Uterus (tissue), 3 donors: ENCODE measurements at regions not wholly inside any gene's neighbourhood (a gene's known extent, or its start where the extent isn't known, plus 50 kb on each side); places are given as distances from the start of the nearest gene placed in this dataset.

Experiments used
- DNase-seq, 2 donors: peaks; one replicate each; pipeline ENCODE4 v3.0.0-alpha.2; 2019 to 2020
- H3K27ac ChIP-seq, 2 donors: fragments of 200-600 bp; sonication (generic); 1 replicate in 1 of 2; 2 replicates in 1 of 2; pipeline ENCODE4 v1.5.1; 2016 to 2018
- H3K27me3 ChIP-seq, 2 donors: fragments of 200-600 bp; sonication (generic); one replicate each; pipeline ENCODE4 v1.5.1; 2018 to 2019; ENCODE audit warnings: control low read depth in 1 of 2
- H3K36me3 ChIP-seq, 2 donors: fragments of 200-600 bp; sonication (generic); one replicate each; pipeline ENCODE4 v1.5.1; 2019; ENCODE audit warnings: control low read depth in 1 of 2
- H3K4me1 ChIP-seq, 2 donors: fragments of 200-600 bp; sonication (generic); one replicate each; pipeline ENCODE4 v1.5.1; 2018 to 2019; ENCODE audit warnings: control low read depth in 1 of 2
- H3K4me3 ChIP-seq, 2 donors: fragments of 200-600 bp; sonication (generic); 1 replicate in 1 of 2; 2 replicates in 1 of 2; pipeline ENCODE4 v1.5.1; 2018 to 2019; ENCODE audit warnings: mild to moderate bottlenecking in 1 of 2
- H3K9me3 ChIP-seq, 2 donors: fragments of 200-600 bp; sonication (generic); one replicate each; pipeline ENCODE4 v1.5.1; 2019; ENCODE audit warnings: control low read depth in 1 of 2
- POLR2A ChIP-seq, 2 donors: fragments of 450-650 bp; IDR thresholded peaks; one replicate each; pipeline ENCODE4 v1.6.1; 2016; ENCODE audit warnings: antibody characterized with exemption in 2 of 2, mild to moderate bottlenecking in 1 of 2, moderate library complexity in 1 of 2
- intact Hi-C: fragments of 100-400 bp; cut with DNase I; formaldehyde crosslinking; loops from one replicate; pipeline ENCODE4 v1.15.1; 2023; ENCODE audit warnings: low total_unique reads
- TF ChIP-seq, protein P1 (sequence below), 4 experiments: fragments of 200-600 bp in 2 of 4; fragments of 450-650 bp in 2 of 4; sonication (generic) in 2 of 4; IDR thresholded peaks; one replicate each; pipeline ENCODE4 v1.5.1; 2016 to 2019; ENCODE audit warnings: antibody characterized with exemption in 4 of 4, mild to moderate bottlenecking in 2 of 4, moderate library complexity in 1 of 4
- donor health status: DM: yes; HTN: yes; CAD: no.

GRCh38 chr4:178070163-178070562 lies 627.9 kb upstream of the AGA start:
- no peak for DNase-seq
- Histone ChIP-seq H3K27ac (no peak overlapping the region), H3K36me3 (no peaks in the 10 kb centered on the region), H3K4me1 (no peaks in the 10 kb centered on the region), H3K9me3 (no peaks in the 10 kb centered on the region), H3K4me3 (no peak overlapping the region), H3K27me3 (no peaks in the 10 kb centered on the region)
- no peak for TF ChIP-seq POLR2A (IDR thresholded peaks at IDR 0.05)
- TF ChIP-seq, protein P1, sequence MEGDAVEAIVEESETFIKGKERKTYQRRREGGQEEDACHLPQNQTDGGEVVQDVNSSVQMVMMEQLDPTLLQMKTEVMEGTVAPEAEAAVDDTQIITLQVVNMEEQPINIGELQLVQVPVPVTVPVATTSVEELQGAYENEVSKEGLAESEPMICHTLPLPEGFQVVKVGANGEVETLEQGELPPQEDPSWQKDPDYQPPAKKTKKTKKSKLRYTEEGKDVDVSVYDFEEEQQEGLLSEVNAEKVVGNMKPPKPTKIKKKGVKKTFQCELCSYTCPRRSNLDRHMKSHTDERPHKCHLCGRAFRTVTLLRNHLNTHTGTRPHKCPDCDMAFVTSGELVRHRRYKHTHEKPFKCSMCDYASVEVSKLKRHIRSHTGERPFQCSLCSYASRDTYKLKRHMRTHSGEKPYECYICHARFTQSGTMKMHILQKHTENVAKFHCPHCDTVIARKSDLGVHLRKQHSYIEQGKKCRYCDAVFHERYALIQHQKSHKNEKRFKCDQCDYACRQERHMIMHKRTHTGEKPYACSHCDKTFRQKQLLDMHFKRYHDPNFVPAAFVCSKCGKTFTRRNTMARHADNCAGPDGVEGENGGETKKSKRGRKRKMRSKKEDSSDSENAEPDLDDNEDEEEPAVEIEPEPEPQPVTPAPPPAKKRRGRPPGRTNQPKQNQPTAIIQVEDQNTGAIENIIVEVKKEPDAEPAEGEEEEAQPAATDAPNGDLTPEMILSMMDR (IDR thresholded peaks at IDR 0.05): no peak
- intact Hi-C loops: no loop called here

GRCh38 chr4:178080312-178080711 lies 638.1 kb upstream of the AGA start:
- TF ChIP-seq, protein P1 (IDR thresholded peaks at IDR 0.05): no peak
- TF ChIP-seq POLR2A (IDR thresholded peaks at IDR 0.05): no peak
- Histone ChIP-seq H3K4me1 (no peaks in the 10 kb centered on the region), H3K27ac (no peak overlapping the region), H3K9me3 (no peaks in the 10 kb centered on the region), H3K4me3 (no peak overlapping the region), H3K27me3 (no peaks in the 10 kb centered on the region), H3K36me3 (no peaks in the 10 kb centered on the region)
- intact Hi-C loops: no loop called here
- no peak for DNase-seq

- no peaks in the 10 kb centered on the region for H3K27me3 ChIP-seq
- H3K9me3 ChIP-seq: no peaks in the 10 kb centered on the region
- H3K4me3 ChIP-seq: no peak overlapping the region
- no peaks in the 10 kb centered on the region for H3K4me1 ChIP-seq
- intact Hi-C loops: no loop called here
- no peaks in the 10 kb centered on the region for H3K36me3 ChIP-seq
- no peak for TF ChIP-seq POLR2A (IDR thresholded peaks at IDR 0.05)
- TF ChIP-seq, protein P1 (IDR thresholded peaks at IDR 0.05): no peak
- no peak overlapping the region for H3K27ac ChIP-seq
- DNase-seq: no peak
Measured at GRCh38 chr4:178081176-178081575, 638.9 kb upstream of the AGA start.

DNA sequence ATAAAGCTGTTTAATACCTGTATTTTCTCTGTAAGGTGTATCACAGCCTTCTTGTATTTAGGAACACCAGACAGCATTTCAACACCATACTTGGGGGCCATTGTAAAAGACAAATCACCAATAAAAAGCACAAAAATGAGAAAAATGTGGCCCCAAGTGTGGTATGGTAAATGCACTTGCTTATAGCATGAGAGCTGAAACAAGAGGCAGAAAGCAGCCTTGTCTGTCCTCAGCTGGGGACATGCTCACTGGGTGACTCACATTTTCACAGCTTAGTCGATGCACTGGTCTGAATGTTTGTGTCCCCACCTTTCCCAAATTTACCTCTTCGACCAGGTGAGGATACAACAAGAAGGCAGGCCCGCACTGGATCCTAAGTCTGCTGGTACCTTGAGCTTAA lies 639.7 kb upstream of the AGA start:
- TF ChIP-seq, protein P1 (IDR thresholded peaks at IDR 0.05): no peak
- no peak for TF ChIP-seq POLR2A (IDR thresholded peaks at IDR 0.05)
- H3K9me3 ChIP-seq: no peaks in the 10 kb centered on the region
- no peaks in the 10 kb centered on the region for H3K27me3 ChIP-seq
- H3K36me3 ChIP-seq: no peaks in the 10 kb centered on the region
- no peak overlapping the region for H3K4me3 ChIP-seq
- intact Hi-C loops: no loop called here
- no peak for DNase-seq
- no peak overlapping the region for H3K27ac ChIP-seq
- H3K4me1 ChIP-seq: no peaks in the 10 kb centered on the region

GRCh38 chr4:178082906-178083305 lies 640.7 kb upstream of the AGA start:
- intact Hi-C loops: no loop called here
- no peak for DNase-seq
- Histone ChIP-seq H3K4me1 (no peaks in the 10 kb centered on the region), H3K4me3 (no peak overlapping the region), H3K9me3 (no peaks in the 10 kb centered on the region), H3K27ac (no peak overlapping the region), H3K36me3 (no peaks in the 10 kb centered on the region), H3K27me3 (no peaks in the 10 kb centered on the region)
- TF ChIP-seq, protein P1 (IDR thresholded peaks at IDR 0.05): no peak
- no peak for TF ChIP-seq POLR2A (IDR thresholded peaks at IDR 0.05)
